KOPT-K1 (cell line): ENCODE measurements at regions not wholly inside any gene's neighbourhood (a gene's known extent, or its start where the extent isn't known, plus 50 kb on each side); places are given as distances from the start of the nearest gene placed in this dataset.

ENCODE experiments used
- H3K27ac ChIP-seq: fragments of 200-600 bp; sonication (generic); 2 replicates; pipeline ENCODE4 v1.5.1; 2016; ENCODE audit warnings: antibody characterized with exemption, mild to moderate bottlenecking, low read depth, low read length; ENCODE audit not compliant: poor library complexity, severe bottlenecking
- H3K36me3 ChIP-seq: fragments of 200-600 bp; sonication (generic); 2 replicates; pipeline ENCODE4 v1.5.1; 2017; ENCODE audit warnings: antibody characterized with exemption, mild to moderate bottlenecking, low read length, moderate library complexity; ENCODE audit not compliant: insufficient read depth
- H3K9me3 ChIP-seq: fragments of 200-600 bp; sonication (generic); 2 replicates; pipeline ENCODE4 v1.5.1; 2017; ENCODE audit warnings: antibody characterized with exemption, low read length, mild to moderate bottlenecking; ENCODE audit not compliant: insufficient read depth, poor library complexity, severe bottlenecking

DNA sequence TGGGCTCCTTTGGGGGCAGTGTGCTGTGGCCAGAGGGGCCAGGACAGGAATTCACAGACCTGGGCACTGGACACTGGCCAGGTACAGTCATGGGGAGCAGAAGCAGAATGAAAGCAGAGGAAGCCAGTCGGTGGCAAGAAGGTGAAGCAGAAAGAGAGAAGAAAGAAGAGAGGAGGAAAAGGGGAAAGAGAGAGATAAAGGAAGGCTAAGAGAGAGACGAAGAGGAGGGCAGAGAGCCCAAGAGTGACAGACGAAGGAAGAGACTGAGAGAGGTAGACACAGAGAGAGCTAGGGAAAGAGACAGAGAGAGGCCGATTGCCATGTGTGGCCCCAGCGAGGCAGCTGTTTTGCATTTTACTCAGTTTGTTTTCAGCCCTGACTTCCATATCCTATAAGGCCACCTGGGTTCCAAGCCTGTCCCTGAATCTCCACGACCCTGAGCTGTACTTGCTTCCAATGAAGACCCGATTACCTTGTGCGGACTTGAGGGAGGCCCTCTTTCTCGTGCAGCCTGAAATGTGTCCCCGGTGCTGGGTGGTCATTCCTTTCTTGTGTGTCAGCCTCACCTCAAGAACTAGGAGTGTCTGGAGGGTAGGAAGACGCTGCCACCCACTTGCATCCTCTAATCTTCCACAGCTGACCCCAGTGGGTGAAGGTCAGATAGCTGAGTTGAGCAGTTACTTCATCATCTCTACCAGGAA lies 73.9 kb downstream of the LSM3 start:
- Histone ChIP-seq H3K9me3 (no peaks in the 10 kb centered on the region), H3K27ac (no peak overlapping the region), H3K36me3 (no peaks in the 10 kb centered on the region)

DNA sequence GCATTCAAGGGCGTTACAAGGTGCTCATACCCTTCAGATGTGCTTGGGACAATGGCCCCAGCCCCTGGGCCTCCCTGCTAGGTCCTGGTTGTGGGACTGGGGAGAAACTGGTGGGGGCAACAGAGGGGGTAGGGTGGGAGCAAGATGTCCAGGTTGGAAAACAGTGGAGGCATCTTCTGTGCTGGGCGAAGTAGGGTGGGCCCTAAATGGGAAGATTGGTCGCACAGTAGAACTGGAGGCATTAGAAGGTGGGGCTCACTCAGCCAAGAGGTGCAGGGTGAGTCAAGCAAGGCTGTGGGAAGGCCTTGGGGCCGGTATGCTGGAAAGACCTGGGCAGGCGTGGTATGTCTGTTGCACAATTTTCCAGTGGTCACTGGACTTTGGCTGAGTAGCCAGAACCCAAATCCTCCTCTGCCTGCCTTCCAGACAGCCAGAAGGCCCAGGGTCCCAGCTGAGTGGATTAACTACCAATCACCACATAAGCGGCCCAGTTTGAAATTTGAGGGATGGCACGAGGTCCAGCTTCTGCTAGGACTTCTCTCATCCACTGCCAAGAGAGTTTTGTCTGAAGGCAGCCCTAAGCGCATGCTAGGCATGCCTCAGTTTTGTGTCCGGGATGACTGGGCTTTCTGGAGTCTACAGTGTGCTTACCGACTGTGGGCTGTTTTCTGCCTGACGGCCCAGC lies 74.5 kb downstream of the LSM3 start:
- Histone ChIP-seq H3K36me3 (no peaks in the 10 kb centered on the region), H3K9me3 (no peaks in the 10 kb centered on the region), H3K27ac (no peak overlapping the region)

DNA sequence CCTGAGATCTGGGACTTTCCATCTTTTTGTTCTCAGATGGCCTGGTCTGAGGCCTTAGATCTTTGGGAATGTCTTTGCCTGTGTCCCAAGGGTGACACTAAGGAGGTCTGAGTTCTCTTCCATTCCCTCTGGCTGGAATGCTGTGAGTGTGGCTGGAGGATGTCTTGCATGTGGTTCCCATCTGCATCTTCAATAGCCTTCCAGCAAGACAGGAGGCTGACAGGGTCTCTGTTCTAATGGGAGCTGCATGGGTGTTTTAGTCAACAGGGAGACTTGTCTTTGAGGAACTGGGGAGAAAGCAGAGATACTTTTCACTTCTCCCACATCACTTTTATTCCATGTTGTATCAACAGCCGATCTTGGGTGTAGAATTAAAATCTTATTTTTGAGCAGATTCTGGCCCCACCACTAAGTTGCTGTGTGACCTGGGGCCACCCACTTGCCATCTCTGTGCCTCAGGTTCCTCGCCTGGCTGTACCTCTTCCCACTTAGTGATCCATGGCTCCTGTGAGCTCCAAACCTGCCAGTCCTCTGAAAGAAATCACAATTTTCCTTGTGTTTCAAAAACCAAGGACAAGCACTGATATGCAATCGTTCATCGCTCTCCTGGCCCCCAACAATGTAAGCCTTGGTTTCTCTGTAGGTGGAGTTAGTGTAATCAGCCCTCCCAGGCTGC lies 75.2 kb downstream of the LSM3 start:
- H3K9me3 ChIP-seq: no peaks in the 10 kb centered on the region
- no peak overlapping the region for H3K27ac ChIP-seq
- no peaks in the 10 kb centered on the region for H3K36me3 ChIP-seq

DNA sequence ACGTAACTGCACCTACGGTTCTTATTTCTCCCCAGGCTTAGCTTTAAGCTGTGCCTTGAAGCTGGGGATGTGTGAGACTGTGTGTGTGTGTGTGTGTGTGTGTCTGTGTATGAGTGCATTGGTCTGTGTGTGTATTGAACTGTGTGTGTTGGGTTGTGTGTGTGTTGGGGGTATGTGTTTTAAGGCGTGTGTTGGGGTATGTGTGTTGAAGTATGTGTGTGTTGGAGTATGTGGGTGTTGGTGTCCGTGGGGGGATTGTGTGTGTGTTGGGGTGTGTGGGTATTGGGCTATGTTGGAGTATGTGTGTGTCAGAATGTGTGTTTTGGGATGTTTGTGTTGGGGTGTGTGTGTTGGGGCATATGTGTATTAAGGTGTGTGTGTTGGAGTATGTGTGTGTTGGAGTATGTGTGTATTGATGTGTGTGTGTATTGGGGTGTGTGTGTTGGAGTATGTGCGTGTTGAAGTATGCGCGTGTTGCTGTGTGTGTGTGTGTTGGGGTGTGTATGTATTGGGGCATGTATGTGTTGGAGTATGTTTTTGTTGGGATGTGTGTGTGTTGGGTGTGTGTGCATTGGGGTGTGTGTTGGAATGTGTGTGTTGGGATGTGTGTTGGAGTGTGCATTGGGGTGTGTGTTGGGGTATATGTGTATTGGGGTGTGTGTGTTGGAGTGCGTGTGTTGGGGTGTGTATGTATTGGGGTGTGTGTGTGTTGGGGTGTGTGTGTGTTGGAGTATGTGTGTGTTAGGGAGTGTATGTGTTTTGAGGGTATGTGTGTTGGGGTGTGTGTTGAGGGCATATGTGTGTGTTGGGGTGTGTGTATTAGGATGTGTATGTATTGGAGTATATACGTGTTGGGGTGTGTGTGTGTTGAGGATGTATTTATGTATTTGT lies 76.4 kb downstream of the LSM3 start:
- Histone ChIP-seq H3K36me3 (no peaks in the 10 kb centered on the region), H3K9me3 (no peaks in the 10 kb centered on the region), H3K27ac (no peak overlapping the region)

DNA sequence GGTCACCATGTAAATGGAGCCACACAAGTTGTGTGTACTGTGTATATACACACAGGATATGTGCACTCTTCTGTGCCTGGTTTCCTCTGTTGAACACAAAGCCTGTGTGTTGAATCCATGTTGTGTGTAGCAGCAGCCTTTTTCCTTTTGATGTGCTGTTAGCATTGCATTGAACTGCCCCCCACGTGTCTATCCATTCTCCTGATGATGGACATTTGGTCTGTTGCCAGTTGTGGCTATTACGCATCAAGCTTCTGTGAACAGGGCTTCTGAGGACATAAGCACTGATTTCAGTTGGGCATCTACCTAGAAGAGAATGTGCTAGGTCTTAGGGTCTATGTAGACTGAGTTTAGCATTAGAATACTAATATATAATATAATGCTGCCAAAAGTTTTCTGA lies 77.4 kb downstream of the LSM3 start:
- no peak overlapping the region for H3K27ac ChIP-seq

DNA sequence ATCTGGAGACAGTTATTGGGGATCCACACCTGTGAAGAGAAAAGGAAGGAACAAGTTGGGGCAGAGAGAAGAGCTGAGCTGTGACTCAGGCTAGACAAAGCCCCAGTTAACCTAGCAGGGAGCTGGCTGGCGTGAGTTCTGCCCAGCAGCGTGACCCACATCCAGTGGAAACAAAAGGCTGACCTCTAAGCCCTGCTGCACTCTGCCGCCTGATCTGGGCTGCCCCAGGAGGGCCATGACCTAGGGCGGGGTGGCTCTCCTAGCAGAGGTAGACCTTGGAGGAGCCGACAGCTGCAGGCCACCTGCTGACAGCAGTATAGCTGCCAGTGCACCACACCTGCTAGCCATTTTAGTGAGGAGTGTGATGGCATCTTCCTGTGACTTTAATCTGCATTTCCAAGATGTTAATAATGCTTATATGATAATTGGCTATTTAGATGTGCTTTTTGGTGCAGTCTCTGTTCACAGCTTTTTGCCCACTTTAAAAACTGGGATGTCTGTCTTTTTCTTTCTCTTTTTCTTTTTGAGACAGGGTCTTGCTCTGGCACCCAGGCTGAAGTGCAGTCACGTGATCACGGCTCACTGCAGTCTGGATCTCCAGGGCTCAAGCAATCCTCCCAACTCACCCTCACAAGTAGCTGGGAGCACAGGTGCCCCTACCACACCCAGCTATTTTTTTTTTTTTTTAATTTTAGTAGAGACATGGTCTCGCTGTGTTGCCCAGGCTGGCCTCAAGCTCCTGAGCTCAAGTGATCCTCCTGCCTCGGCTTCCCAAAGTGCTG lies 78.1 kb downstream of the LSM3 start:
- no peaks in the 10 kb centered on the region for H3K9me3 ChIP-seq
- no peaks in the 10 kb centered on the region for H3K36me3 ChIP-seq
- no peak overlapping the region for H3K27ac ChIP-seq

More for the DNA sequence above, 77.4 kb downstream of the LSM3 start:
- no peaks in the 10 kb centered on the region for H3K36me3 ChIP-seq
- H3K9me3 ChIP-seq: no peaks in the 10 kb centered on the region

DNA sequence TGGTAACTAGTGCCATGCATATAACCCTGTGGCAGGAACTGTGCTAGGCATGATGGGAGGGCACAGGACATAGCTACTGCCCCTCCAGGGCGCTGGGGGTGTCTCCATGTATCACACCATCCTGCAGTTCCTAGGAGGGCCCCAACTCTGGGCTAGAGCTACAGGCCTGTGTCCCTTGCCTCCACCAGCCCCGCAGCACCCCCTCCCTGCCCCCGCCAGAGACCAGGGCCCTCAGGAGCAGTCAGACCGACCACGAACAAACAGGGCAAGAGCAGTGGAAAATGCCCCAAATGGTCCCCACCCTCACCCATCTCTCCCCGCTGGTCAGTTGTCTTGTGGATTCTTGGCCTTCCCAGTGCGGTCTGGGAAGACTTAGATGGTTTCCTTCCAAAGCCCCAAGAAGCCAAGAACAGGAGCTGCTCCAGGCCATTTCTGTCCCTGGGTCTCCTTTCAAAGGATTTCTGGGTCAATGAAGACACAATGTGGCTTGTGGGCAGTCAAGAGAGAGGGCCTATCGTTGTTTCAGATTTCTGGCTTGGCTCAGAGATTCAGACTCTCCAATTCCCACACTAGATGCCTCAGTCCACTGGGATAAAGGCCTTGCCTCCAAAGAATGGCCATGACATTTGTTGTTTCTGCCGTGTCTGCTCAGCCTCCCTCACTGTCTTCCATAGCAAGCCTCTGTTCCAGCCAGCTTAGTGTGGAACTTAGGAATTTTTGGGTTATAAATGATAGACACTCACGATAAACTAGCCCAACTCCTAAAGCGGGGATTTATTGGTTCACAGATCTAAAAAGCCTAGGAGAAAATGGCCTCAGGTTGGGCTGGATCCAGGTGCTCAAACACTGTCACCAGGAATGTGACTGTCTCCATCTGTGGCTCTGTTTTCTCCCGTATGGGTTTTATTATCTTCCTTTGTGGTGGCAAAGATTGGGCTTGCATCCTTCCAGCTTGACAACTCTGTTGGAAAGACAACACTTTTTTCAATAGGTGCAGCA lies 80.6 kb downstream of the LSM3 start:
- Histone ChIP-seq H3K9me3 (no peaks in the 10 kb centered on the region), H3K36me3 (no peaks in the 10 kb centered on the region), H3K27ac (no peak overlapping the region)

DNA sequence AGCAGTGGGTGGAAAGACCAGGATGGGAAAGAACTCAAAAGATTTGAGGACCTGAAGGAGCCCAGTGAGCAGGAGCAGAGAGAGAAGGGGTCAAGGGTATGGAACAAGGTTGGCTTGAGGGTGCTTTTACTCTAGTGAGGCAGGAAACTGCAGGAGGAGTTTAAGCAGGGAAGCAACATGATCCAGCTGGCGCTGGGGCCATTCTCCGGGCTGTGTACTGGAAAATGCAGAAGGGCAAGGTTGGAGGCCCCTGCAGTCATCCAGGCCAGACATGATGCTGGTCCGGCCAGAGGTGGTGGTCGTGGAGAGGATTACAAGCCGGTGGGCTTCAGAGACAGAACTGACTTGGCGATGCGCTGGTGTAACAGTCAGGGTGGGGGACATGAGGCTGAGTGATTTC lies 81.8 kb downstream of the LSM3 start:
- no peak overlapping the region for H3K27ac ChIP-seq
- H3K9me3 ChIP-seq: no peaks in the 10 kb centered on the region
- no peaks in the 10 kb centered on the region for H3K36me3 ChIP-seq

DNA sequence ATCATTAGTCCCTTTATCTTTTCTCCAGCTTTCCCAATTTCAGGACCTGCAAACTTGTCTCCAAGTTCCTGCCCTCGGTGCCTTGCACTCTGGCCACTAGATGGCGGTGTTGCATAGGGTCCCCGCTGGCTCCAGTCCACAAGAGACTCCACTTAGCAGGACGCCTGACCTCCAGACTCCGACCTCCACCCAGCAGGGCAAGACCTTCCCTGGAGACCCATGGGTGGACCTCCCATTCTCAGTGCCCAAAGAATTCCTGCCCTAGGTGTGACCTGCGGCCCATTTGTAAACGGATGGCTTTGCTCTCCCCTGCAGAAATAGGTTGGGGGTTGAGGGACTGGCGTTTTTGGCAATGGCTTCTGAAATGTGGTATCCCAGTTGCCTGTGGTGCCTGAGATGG lies 82.6 kb downstream of the LSM3 start:
- Histone ChIP-seq H3K9me3 (no peaks in the 10 kb centered on the region), H3K36me3 (no peaks in the 10 kb centered on the region), H3K27ac (no peak overlapping the region)

DNA sequence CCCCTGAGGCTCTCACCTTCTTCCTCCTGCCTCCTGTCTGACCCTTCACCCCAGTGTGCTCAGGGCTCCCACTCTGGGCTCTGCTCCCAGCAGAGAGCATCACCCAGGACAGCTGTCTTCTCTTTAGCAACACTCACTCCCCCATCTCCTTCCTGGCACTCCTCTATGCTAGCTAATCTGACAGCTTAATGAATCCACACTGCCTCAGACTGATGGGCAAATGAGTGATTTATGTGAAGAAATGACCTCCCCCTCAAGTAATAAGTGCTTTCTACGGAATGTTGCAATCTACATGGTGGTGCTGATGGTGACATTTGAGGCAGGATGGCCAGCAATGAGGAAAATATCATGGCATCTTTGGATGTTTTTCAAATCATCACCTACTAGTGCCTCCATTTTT lies 83.6 kb downstream of the LSM3 start:
- no peak overlapping the region for H3K27ac ChIP-seq
- H3K9me3 ChIP-seq: no peaks in the 10 kb centered on the region
- H3K36me3 ChIP-seq: no peaks in the 10 kb centered on the region

DNA sequence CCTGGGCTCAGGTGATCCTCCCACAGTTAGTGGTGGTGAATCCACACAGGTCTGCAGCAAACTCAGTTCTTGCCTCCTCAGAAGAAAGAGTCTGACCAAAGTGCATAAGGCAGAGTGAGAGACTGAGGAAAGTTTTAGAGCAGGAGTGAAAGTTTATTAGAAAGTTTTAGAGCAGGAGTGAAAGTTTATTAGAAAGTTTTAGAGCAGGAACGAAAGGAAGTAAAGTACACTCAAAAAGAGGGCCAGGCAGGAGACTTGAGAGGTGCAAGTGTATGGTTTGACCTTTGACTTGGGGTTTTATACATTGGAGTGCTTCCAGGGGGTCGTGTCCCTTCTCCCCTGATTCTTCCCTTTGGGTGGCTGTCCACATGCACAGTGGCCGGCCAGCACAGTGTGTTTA lies 84.2 kb downstream of the LSM3 start:
- no peaks in the 10 kb centered on the region for H3K36me3 ChIP-seq
- no peak overlapping the region for H3K27ac ChIP-seq
- H3K9me3 ChIP-seq: no peaks in the 10 kb centered on the region

DNA sequence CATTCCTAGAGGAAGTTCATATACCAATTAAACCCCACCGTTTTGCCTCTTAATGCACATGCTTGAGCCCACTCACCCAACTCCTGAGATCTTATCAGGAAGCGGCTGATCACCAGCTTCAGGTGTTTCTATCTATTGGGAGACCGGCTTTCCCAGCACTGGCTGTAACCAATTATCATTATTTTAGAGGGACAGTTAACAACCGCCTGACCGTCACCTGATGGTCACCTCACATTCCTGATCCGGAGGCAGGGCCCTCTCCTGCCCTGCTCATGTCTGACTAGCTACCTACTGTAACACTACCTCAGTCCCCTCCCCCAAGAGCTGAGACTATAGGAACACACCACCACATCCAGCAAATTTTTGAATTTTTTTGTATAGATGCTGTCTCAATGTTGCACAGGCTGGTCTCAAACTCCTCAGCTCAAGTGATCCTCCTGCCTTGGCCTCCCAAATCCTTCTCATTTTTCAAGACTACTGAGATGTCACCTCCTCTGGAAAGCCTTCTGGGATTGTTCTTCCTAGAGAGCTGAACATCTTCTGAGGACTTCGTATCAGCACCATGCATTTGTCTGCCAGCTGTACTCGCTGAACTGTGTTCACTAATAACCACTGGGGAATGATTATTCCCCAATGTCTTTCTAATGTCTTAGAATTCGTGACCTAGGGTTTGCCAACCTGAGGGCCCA lies 84.8 kb downstream of the LSM3 start:
- no peak overlapping the region for H3K27ac ChIP-seq
- no peaks in the 10 kb centered on the region for H3K9me3 ChIP-seq
- H3K36me3 ChIP-seq: no peaks in the 10 kb centered on the region
